Brain pericyte (primary cell): ENCODE measurements at regions not wholly inside any gene's neighbourhood (a gene's known extent, or its start where the extent isn't known, plus 50 kb on each side); places are given as distances from the start of the nearest gene placed in this dataset.

Source experiments
- DNase-seq: peaks from one replicate; pipeline ENCODE4 v3.0.0-alpha.2; 2012; ENCODE audit warnings: low read depth, low spot score

DNA sequence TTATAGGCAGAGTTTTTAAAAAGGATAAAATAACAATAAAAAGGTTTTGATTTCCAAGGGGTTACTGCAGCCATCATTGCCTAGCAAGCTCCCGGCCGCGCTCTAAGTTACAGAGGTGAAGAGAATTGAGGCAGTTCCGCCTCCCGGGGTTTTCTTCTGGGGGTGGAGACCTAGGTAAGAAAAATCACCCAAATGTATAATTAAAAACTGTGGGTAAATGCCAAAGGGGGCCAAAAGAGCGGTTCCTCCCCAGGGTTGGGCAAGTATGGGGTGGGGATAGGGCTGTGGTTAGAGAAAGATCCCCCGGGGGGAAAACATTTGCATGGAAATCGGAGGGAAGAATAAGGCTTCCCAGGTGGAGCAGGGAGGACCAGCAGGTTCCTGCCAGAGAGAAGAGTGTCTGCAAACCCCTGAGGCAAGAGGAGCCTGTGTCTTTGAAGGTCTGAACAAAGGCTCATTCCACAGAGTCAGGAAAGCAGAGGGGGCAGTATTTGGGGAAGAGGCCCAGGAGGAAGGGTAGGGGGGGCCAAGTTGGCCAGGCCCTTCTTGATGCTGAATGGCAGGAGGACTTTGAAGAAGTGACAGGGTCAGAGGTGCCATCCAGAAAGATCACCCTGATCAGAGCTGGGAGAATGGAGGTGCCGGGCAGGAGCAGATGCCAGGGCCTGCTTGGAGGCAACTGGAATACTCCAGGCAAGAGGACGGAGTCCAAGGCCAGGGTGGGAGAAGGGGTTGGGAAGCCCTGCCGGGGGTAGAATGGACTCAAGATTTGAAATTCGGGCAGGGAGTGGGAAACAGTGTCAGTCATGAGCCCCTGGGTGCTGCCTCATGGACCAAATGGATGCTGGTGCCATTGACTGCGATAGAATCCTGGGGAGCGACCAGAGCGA lies 152.9 kb upstream of the RGMA start:
- no peak for DNase-seq

DNA sequence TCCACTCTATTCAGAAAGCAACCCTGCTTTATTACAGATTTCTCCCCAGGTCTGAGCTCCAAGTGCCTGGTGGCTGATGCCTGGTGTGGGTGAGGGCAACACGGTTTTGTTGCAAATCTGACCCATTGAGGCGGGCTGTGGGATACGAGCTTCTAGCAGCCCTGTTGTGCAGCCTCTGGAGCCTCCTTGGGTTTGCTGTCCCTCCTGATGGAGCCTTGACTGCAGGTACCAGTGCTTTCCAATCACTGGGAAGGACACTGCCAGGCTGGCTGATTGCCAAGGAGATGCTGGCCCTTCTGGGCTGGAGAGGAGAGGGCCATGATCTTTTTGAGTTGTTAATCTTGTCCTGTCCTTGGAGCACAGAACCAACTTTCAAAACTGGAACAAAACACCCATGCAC lies 151.0 kb upstream of the RGMA start:
- DNase-seq = no peak

DNA sequence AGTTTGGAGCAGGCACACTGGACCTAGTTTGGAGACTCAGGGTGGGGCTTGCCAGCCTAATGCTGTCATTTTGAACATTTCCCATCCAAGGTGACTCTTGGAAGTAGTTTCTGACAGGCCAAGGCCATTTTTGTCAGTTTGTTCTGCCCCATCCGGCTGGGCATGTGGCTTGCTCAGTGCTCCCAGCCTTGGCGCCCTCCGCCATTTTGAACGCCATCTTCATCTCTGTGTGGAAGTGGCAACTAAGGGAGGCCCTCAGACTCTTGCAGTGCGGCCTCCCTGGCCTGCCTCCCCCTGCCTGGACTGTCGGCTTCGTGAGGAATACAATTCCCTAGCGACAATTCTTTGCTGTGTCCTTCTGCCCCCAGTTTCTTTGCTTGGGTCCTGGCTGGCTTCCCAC lies 150.6 kb upstream of the RGMA start:
- DNase-seq = no peak

DNA sequence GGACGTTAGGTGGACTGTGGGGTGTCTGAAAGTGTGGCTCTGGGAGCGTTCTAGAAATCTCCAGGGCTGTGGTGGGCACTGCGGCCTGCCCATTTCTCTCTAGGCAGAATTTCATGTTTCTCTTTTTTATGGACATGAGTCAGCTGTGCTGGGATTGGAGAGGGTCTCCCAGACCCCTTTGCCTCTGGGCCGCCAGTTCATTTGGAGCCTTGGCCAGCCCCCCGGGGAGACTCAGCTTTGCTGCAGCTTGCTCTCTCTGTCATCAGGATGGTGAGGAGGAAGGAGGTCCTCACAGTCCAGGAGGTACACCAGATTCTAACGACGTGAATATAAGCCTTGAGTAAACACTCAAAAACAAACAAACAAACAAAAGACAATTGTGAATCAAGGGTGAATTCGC lies 149.6 kb upstream of the RGMA start:
- no peak for DNase-seq

DNA sequence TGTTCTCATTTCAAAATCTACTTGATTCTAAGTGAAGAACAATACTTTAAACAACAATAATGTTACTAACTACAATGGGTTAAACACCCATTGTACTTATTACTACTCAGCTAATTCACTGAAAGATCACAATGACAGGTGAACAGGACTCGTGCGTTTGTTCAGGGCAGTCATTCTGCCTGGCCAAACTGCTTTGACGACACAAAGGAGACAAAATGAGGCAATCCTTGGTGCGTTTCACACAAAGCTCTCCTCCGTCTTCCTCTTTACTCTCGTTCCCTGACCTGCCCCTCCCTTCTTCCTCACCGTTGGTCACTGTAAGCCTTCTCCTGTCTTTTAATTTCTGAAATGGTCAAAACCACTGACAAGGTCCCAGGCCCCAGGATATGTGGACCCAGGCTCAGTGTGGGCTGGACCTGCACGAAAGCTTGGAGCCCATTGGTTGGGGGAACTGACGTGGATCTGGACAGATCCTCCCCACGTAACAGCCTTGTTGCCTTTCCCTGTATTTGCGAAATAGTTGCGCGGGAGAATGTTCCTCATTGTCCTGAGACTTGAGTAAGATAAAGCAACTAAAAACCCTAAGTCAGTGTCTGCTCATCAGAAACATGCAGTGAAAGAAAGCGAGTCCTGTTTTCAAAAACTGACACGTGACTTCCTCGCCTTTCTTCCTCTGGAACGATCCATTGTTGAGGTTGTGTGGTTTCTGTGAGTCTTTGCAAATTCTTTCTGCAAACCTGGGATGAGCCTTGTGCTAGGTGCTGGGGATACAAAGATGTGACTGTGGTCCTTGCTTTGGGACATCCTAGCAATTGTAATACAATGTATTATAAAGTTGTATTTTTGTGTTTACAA lies 147.1 kb upstream of the RGMA start:
- DNase-seq = no peak

DNA sequence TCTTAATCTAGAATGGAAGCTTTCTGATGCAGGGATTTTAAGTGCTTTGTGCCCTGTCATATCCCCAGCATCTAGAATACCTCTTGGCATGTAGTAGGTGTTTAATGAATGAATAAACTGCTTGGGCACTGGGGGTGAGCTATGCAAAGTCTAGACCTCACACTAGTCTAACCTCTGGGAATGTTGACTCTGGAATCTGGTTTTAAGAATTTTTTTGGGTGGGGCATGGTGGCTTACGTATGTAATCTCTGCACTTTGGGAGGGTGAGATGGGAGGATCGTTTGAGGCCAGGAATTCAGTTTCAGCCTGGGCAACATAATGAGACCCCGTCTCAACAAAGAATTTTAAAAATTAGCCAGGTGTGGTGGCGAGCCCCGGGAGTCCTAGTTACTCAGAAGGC lies 146.3 kb upstream of the RGMA start:
- DNase-seq = no peak

DNA sequence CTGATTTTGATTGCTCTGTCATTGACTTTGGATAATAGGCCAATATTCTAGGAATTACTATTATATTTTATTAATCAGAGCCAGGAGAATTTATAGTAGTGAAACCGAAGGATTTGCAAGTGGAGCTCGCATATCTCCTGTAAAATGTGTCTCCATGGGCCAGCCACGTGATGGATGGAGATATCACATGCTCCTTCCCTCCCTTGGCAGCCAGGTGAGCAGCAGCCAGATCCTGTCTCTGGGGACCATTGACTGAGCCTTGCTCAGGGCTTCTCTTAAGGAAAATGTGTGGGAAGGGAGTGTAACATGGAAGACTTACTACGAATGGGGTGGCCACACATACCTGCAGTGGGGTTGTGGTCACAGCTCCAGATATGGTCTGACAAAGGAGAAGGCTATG lies 144.7 kb upstream of the RGMA start:
- no peak for DNase-seq

DNA sequence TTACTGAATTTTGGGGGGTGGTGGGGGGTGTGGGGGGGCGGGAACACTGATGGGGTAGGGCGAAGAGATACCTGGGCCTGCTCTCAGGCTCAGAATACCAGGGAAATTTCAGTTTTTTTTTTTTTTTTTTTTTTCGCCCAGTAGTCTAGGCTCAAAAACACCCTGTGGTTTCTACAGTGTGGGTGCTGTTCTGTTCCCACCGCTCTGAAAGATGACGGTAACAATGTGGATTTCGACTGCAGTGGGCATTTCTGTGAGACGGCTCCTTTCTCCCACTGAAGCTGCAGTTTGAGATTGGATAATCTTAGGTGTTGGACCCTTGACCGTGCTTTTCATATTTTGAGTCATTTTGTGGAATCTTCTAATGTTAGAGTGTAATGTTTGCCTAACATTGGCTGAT lies 143.8 kb upstream of the RGMA start:
- DNase-seq = no peak

DNA sequence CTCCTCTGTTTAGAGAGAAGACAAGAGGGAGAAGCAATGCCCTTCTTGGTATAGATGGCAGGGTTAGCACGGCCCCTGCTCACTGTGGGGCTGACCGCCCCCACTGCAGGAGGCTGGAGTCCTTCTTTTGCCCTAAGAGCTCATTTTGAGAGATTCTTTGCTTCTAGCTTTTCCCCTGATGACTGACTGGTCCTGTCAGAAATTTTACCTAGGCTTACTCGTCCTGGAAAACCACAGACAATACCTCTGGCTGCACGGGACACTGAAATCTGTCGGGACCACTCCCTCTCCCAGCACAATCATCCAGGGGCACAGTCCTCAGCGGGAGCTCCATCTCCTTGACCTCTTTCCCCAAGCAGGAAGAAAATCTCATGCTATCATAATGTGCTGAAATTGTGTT lies 143.0 kb upstream of the RGMA start:
- DNase-seq = no peak

DNA sequence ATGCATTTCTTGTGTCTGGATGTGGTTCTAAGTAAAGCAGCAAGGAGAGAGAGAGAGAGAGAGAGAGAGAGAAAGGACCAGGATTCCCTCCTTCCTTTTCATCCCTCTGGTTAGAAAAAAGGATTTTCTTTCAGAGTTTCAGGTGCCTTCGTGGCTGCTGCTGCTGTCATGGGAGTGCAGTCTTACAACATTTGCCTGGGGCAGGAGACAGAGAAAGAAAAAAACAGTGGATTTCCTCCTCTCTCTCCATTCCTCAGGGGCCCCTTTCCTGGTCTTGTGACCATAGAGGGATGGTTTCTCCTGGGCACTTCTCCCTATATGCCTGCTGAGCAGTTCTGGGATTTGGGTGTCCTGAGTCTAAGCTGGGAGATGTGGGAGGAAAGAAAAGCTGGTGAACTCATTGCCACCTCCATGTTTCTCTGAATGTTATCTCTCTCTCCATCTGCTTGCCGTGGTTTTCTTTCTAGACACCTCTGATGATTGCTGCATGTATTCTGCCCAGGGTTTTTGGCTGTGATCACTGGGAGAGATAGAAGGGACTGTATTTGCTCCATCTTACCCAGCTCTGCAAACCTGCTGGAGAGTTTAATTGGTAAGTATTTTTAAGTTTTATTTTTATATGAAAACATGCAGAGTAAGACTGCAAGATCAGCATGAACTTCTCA lies 142.4 kb upstream of the RGMA start:
- DNase-seq = no peak

DNA sequence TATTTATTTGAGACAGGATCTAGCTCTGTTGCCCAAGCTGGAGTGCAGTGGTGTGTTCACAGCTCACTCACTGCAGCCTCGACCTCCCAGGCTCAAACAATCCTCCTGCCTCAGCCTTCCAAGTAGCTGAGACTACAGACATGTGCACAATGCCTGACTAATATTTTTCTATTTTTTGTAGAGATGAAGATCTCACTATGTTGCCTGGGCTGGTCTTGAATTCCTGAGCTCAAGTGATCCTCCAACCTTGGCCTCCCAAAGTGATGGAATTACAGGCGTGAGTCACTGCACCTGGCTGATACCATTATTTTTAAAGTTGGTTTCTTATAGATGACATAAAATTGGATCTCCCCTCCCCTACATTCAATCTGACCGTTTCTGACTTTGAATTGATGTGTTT lies 139.5 kb upstream of the RGMA start:
- no peak for DNase-seq

DNA sequence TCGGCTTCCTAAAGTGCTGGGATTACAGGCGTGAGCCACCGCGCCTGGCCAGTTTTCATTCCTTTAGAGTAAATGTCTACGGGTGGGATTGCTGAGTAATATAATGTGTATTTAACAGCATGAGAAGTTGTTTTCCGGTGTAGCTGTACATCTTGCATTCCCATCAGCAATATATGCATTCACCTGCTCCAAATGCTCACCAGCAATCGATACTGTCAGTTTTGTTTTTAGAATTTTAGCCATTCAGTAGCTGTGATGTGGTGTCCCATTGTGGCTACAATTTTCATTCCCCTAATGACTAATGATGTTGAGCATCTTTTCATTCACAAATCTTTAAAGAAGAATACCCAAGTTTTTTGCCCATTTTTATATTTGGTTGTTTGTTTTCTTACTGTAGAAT lies 134.8 kb upstream of the RGMA start:
- no peak for DNase-seq

DNA sequence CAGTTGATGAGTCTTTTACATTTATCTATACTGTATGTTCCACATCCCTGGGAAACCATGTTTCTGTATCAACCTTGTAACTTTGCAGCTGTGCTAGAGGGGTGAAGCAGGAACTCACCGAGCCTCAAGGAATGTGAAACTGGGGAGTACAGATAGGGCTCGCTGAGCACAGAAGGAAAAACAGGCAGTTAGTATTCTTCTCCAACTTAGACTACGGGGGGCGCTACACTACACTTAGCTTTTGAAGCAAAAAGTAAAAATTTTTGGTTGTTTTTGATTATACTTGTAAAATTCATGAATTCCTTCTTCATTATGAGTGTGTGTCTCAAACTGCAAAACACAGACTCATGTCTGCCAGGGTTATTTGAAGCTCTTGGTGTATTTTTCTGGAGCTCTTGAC lies 132.7 kb upstream of the RGMA start:
- DNase-seq = no peak

DNA sequence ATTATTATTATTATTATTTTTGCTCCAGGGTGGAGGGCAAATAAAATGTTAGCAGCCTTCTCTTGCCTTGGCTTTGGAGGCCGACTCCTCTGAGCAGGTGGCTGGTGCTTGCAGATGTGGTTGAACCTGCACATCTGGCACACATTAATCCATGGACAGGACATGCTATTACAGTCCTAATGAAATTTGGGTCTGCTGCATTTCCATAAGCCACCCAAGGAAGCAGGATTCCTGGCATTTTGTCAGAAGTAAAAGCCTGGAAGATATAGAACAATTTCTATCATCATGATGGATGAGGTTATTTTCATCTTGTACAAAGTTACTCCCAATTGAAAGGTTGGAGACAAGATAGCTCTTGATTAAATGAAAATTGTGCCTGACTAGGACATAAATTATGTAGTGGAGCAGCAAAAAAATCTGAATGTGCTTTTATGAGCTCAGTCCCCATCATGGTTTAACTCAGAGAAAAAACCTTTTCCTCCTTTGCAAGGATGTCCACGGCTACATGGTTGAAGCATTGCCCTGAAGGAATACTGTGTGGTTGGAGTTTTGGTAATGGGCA lies 130.9 kb upstream of the RGMA start:
- no peak for DNase-seq

DNA sequence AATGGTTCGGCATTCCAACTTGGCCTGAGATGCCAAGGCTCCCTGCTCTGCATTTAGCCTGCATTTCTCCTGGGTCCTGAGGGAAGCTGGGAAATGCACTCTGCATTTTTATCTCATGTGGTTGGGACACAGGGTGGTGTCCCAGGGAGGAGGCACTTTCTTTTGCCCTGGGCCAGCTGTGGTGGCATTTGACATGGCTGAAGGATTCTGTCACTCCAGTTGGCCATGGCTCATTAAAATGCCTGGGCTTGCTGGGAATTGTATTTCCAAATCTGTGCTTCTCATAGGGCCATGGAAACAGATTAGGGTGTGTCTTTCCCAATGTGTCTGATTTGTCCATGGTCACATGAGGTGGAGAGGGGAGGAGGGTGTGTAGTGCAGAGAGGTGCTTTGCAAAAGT lies 128.3 kb upstream of the RGMA start:
- DNase-seq = no peak

DNA sequence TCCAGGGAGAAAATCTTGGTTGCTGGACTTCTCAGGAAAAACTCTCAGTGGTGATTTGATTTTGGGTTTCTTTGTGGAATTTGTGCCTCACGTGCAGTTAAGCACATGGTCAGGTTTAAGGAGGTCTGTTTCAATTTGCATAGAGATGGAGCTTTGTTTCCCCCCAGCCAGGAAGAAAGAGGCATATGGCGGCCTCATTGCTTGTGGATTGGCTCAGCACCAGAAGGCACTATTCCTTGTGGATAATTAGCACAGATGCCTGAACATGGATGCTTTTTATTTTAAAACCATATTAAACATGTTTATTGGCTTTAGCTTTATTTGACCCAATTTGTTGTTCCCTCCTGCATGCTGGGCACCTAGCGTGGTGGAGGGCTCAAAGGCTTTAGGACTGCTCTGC lies 125.1 kb upstream of the RGMA start:
- no peak for DNase-seq

DNA sequence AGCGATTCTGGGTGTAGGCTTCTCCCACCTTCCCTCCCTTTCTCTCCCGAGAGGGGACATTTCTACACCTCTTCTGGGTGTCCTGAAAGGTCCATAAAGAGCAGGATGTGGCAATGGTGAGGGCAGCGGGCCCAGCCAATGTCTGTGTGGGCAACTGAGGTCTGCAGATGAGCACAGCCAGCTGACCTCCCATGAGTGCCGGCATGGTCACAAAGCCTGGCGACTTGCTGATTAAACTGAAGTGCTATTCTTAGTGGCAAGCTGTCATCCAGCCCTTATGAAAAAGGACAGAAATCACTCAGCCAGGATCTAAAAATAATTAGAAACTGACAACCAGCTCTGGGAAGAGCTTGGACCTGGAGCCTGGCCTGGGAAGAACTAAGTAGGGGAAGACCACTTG lies 124.3 kb upstream of the RGMA start:
- no peak for DNase-seq

DNA sequence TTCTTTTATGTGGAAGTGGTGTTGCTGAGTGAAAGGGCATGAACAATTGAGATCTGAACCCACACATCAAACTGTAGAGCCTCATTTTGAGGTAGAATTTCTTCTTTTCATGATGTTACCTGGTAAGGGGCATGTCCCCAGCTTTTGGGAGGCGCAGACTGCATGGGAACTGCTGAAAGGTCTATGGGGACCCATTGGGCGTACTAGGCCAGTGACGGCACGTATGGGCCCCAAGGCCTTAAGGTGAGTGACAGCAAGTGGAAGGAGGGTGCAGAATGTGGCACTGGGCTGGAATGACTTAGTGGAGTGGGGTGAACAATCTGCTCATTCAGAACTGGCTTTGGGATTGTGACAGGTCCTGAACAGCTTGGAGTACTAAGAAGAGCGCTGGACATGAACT lies 123.6 kb upstream of the RGMA start:
- DNase-seq = no peak

DNA sequence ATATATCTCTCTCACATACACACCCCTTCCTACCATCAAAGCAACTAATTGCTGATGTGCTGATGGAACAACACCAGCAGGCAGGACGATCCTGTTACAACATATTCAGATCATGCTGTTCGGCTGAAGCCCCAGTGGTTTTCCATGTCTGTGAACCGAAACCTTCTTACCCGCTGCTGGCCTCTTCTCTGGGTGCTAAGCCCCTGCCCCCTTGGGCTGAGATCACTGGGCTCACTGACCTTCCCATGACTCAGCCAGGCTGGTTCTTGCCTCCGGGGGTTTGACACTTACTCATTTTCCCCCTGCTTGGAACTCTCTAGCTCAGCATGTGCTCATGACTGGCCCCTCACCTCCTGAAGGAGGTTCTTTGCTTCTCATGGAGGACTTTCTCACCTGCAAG lies 122.0 kb upstream of the RGMA start:
- no peak for DNase-seq

DNA sequence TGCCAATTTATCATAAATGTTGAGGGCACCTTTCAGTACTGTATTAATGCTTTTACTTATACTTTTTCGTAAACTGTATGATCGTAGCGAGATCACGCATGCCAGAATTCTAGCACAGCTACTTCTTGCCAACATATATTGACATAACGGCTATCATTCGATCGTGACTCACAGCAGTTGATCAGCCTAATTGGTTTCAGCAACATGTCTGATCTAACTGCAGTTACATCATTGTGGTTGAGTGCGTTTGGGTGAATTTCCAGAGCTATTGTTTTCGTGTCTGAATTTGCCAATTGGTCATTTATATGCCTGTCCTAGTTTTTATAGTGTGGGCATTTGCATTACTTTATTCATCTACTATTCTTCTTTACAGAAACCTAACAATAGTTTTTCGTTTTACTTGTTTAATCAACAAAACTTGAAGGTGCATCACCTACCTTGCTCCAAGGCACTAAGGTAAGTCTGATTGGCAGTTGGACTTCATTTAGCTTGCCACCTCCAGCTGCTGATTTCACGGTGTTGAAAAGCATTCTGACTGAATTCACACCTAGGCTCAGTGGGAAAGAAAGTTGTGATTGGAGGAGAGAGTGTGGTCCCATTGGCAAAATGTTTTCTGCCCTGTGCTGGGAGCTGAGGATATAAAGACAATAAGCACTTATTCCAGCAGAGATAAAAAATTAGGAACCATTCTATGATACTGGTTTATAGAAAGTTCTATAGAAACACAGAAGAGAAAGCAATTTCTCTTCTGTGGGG lies 120.9 kb upstream of the RGMA start:
- no peak for DNase-seq

DNA sequence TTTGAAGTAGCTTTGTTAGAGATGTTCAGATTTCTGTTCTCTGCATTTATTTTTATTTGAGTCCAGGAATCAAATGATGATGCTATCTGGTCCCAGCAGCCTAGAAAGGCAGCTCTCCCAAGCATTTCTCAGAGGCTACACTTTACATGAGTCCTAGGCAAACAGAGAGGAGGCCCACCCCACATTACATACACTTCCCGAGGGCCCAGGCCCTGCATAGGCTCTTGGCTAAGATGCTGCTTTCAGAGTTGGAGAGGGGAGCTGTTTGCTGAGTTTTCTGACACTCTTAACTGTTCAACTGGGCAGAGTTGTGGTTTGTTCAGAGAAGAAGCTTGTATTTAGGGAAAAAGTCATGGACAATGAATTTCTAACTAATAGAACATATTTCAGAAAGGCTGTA lies 117.9 kb upstream of the RGMA start:
- no peak for DNase-seq
